HEK293T (cell line): ENCODE measurements at regions not wholly inside any gene's neighbourhood (a gene's known extent, or its start where the extent isn't known, plus 50 kb on each side); places are given as distances from the start of the nearest gene placed in this dataset.

ENCODE experiments used
- BHLHE40 ChIP-seq: fragments of 450-650 bp; IDR thresholded peaks from 2 replicates; pipeline ENCODE4 v1.6.1; 2016; ENCODE audit warnings: mild to moderate bottlenecking, moderate library complexity, borderline replicate concordance
- LEF1 ChIP-seq: fragments of 450-650 bp; IDR thresholded peaks from 2 replicates; pipeline ENCODE4 v1.6.1; 2017; ENCODE audit warnings: mild to moderate bottlenecking, borderline replicate concordance
- PKNOX1 ChIP-seq: fragments of 450-650 bp; IDR thresholded peaks from 2 replicates; pipeline ENCODE4 v1.6.1; 2016

- TF ChIP-seq PKNOX1 (no peak), LEF1 (no peak), BHLHE40 (no peak)
These were observed 206.2 kb upstream of the SKOR2 start for GRCh38 chr18:47457614-47458013.
